Activated naive CD8-positive, alpha-beta T cell treated with anti-CD3 and anti-CD28 coated beads for 36 hours (primary cell): ENCODE measurements at regions not wholly inside any gene's neighbourhood (a gene's known extent, or its start where the extent isn't known, plus 50 kb on each side); places are given as distances from the start of the nearest gene placed in this dataset.

Experiments
- DNase-seq: peaks from one replicate; pipeline ENCODE4 v3.0.0; 2021
- H3K27ac Mint-ChIP-seq: one replicate; pipeline ENCODE4 v1.8.0; 2022; ENCODE audit warnings: mild to moderate bottlenecking, moderate library complexity, mixed read lengths
- H3K27me3 Mint-ChIP-seq: one replicate; pipeline ENCODE4 v1.8.0; 2022; ENCODE audit warnings: mild to moderate bottlenecking, mixed read lengths
- H3K36me3 Mint-ChIP-seq: one replicate; pipeline ENCODE4 v1.8.0; 2021; ENCODE audit warnings: mild to moderate bottlenecking, mixed read lengths
- H3K4me1 Mint-ChIP-seq: one replicate; pipeline ENCODE4 v1.8.0; 2021; ENCODE audit warnings: mixed read lengths
- H3K4me3 Mint-ChIP-seq: one replicate; pipeline ENCODE4 v1.8.0; 2022; ENCODE audit warnings: mild to moderate bottlenecking, moderate library complexity, mixed read lengths
- H3K9me3 Mint-ChIP-seq: one replicate; pipeline ENCODE4 v1.8.0; 2022; ENCODE audit warnings: mixed read lengths

- no peak overlapping the region for H3K4me3 Mint-ChIP-seq
- no peaks in the 10 kb centered on the region for H3K27me3 Mint-ChIP-seq
- no peak overlapping the region for H3K27ac Mint-ChIP-seq
- peaks cover 2% of the 10 kb centered on the region for H3K36me3 Mint-ChIP-seq
- DNase-seq: no peak
- peaks cover 1% of the 10 kb centered on the region for H3K4me1 Mint-ChIP-seq
- no peaks in the 10 kb centered on the region for H3K9me3 Mint-ChIP-seq
These were observed 95.6 kb downstream of the SIK1 start for GRCh38 chr21:43331111-43331961.

- Mint-ChIP-seq H3K27me3 (no peaks in the 10 kb centered on the region), H3K4me1 (peaks cover 6% of the 10 kb centered on the region), H3K36me3 (no peaks in the 10 kb centered on the region), H3K9me3 (no peaks in the 10 kb centered on the region), H3K4me3 (no peak overlapping the region), H3K27ac (no peak overlapping the region)
- no peak for DNase-seq
These were observed 96.5 kb downstream of the SIK1 start for GRCh38 chr21:43330306-43330881.

DNA sequence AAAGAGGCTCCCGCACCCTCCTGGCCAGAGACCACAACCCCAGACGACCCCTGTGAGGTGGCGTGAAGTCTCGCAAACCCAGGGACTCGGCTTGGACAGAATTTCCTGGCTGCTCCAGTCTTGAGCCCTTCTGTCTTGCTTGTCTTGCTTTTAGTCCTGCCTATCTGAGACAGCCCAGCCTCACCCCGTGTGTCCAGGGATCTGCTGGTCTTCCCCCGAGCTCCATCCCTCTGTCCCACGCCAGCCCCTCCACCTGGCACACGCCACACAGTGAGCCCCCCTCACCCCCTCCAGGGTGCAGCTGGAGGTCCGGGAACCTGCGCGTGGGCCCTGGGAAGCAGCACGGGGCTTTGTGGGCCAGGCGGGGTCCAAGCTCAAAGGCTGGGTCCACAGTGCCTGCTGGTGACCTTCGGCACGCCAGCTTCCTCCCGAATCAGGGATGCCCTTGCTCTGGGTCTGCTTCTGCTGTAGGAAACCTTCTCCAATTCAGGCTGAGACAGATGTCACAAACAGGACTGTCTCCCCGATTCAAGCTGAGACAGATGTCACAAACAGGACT is 97.1 kb downstream of the SIK1 start:
- H3K4me1 Mint-ChIP-seq: peaks cover 6% of the 10 kb centered on the region
- H3K4me3 Mint-ChIP-seq: no peak overlapping the region
- H3K36me3 Mint-ChIP-seq: no peaks in the 10 kb centered on the region
- no peak overlapping the region for H3K27ac Mint-ChIP-seq
- no peak for DNase-seq
- no peaks in the 10 kb centered on the region for H3K27me3 Mint-ChIP-seq
- H3K9me3 Mint-ChIP-seq: no peaks in the 10 kb centered on the region

GRCh38 chr21:43328958-43329691 is 97.8 kb downstream of the SIK1 start:
- no peak for DNase-seq
- H3K27me3 Mint-ChIP-seq: no peaks in the 10 kb centered on the region

DNA sequence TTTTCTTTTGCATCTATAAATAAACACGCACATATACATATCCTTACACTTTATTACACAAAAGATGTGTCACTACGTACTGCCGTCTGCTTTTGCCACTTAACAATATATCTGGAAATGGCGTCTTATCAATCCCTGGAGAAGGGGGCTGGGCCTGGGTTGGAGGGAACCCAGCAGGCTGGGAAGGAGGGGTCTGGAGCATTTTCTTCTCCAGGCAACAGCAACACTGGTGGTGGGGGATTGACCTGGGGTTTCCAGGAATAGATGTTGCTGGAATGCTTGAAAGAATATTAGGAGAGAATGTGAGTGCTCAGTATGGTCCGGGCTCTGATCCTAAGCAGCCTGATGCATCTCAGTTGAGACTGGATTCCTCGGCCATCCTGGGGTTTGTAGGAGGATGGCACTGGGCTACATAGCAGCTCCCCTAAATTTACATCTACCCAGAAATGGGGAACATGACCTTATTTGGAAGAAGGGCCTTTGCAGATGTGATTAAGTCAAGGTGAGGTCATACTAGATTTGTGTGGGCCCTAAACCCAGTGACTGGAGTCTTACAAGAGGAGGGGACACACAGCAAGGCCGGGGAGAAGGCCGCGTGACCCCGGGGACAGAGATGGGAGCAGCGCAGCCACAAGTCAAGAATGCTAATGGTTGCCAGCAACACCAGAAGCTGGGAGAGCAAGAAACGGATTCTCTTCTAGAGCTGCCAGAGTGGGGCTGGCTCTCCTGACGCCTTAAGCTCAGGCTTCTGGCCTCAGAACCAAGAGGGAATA is 98.6 kb downstream of the SIK1 start:
- H3K27me3 Mint-ChIP-seq: no peaks in the 10 kb centered on the region
- no peak for DNase-seq
- no peaks in the 10 kb centered on the region for H3K9me3 Mint-ChIP-seq
- H3K27ac Mint-ChIP-seq: no peak overlapping the region
- H3K36me3 Mint-ChIP-seq: no peaks in the 10 kb centered on the region
- H3K4me3 Mint-ChIP-seq: no peak overlapping the region
- peaks cover 6% of the 10 kb centered on the region for H3K4me1 Mint-ChIP-seq

More at GRCh38 chr21:43328958-43329691, 97.8 kb downstream of the SIK1 start:
- Mint-ChIP-seq H3K36me3 (no peaks in the 10 kb centered on the region), H3K4me3 (no peak overlapping the region), H3K9me3 (no peaks in the 10 kb centered on the region), H3K4me1 (peaks cover 6% of the 10 kb centered on the region), H3K27ac (no peak overlapping the region)

GRCh38 chr21:43325968-43326715 is 100.8 kb downstream of the SIK1 start:
- no peaks in the 10 kb centered on the region for H3K9me3 Mint-ChIP-seq
- H3K4me3 Mint-ChIP-seq: no peak overlapping the region
- no peaks in the 10 kb centered on the region for H3K36me3 Mint-ChIP-seq
- H3K4me1 Mint-ChIP-seq: peaks cover 6% of the 10 kb centered on the region
- H3K27me3 Mint-ChIP-seq: no peaks in the 10 kb centered on the region
- peak; percentile 7 for DNase-seq
- no peak overlapping the region for H3K27ac Mint-ChIP-seq

DNA sequence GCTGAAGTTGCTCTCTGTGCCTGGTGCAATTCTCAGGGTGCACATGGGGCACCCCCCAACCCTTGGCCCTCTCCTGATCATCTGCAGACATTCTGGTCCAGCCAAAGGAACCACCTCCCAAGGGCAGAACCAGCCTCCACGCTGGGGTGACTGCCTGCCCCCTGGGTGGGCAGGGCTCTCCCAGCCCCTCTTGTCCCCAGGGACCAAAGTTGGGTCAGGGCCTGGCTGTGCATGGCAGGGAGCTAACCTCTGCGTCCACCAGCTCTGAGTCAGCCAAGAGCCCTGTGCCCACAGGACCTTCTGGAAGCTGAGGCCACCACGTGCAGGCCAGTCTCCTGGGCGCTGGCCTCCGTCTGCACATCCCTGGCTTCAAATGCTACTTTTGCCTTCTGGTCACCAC is 101.9 kb downstream of the SIK1 start:
- H3K27me3 Mint-ChIP-seq: no peaks in the 10 kb centered on the region
- H3K36me3 Mint-ChIP-seq: no peaks in the 10 kb centered on the region
- H3K4me1 Mint-ChIP-seq: peaks cover 6% of the 10 kb centered on the region
- no peak overlapping the region for H3K4me3 Mint-ChIP-seq
- H3K27ac Mint-ChIP-seq: no peak overlapping the region
- DNase-seq: no peak
- no peaks in the 10 kb centered on the region for H3K9me3 Mint-ChIP-seq

DNA sequence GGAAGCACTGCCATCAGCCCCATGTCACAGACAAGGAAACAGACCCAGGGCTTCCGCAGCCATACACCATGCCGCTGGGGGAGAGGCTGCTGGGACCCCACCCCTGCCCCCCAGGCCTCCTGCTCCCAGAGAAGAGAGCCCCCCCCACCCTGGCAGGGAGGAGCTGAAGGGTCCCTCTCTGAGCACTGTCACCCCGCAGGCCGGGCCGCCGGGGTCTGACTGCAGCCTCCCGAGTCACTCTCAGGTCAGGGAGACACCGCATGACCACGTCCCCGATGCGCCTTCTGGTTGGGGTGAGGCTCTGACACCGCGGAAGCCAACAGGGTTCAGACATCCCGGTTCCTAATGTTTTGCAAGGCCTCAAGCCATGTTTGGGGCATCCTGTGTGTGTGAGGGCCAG is 102.3 kb downstream of the SIK1 start:
- no peaks in the 10 kb centered on the region for H3K27me3 Mint-ChIP-seq
- H3K9me3 Mint-ChIP-seq: no peaks in the 10 kb centered on the region
- H3K4me3 Mint-ChIP-seq: no peak overlapping the region
- no peak for DNase-seq
- H3K4me1 Mint-ChIP-seq: peaks cover 6% of the 10 kb centered on the region
- no peaks in the 10 kb centered on the region for H3K36me3 Mint-ChIP-seq
- H3K27ac Mint-ChIP-seq: no peak overlapping the region

GRCh38 chr21:43323244-43324005 is 103.5 kb downstream of the SIK1 start:
- H3K36me3 Mint-ChIP-seq: no peaks in the 10 kb centered on the region
- no peaks in the 10 kb centered on the region for H3K9me3 Mint-ChIP-seq
- H3K27ac Mint-ChIP-seq: no peak overlapping the region
- H3K4me3 Mint-ChIP-seq: no peak overlapping the region
- no peak for DNase-seq
- no peaks in the 10 kb centered on the region for H3K27me3 Mint-ChIP-seq
- peaks cover 6% of the 10 kb centered on the region for H3K4me1 Mint-ChIP-seq

DNA sequence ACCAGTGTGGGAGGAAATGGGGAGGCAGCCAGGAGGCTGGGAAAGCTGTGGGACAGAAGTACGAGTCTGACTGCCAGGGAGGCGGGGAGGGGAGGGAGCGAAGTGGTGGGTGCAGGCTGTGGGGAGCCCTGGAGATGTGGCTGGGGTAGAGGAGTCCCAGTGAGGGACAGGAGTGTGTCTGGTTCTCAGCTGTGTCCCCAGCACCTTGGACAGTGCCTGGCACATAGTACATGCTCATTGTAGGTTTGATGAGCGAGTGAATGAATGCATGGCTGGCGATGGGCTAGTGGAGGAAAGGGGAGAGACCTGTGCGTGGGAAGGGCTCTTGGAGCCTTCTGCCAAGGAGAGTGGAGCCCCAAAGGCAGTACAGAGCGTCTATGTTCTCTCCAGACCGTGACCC is 104.1 kb downstream of the SIK1 start:
- Mint-ChIP-seq H3K27me3 (no peaks in the 10 kb centered on the region), H3K4me3 (no peak overlapping the region), H3K27ac (no peak overlapping the region), H3K4me1 (peaks cover 6% of the 10 kb centered on the region), H3K36me3 (no peaks in the 10 kb centered on the region), H3K9me3 (no peaks in the 10 kb centered on the region)
- DNase-seq: no peak

- Mint-ChIP-seq H3K9me3 (no peaks in the 10 kb centered on the region), H3K4me3 (no peak overlapping the region), H3K36me3 (no peaks in the 10 kb centered on the region), H3K27me3 (no peaks in the 10 kb centered on the region), H3K27ac (no peak overlapping the region), H3K4me1 (peaks cover 6% of the 10 kb centered on the region)
- no peak for DNase-seq
These were observed 104.6 kb downstream of the SIK1 start for GRCh38 chr21:43322311-43322710.

- Mint-ChIP-seq H3K27ac (no peak overlapping the region), H3K9me3 (no peaks in the 10 kb centered on the region), H3K4me1 (peaks cover 6% of the 10 kb centered on the region), H3K4me3 (no peak overlapping the region), H3K36me3 (no peaks in the 10 kb centered on the region), H3K27me3 (no peaks in the 10 kb centered on the region)
- no peak for DNase-seq
These were observed 105.3 kb downstream of the SIK1 start for GRCh38 chr21:43321611-43322010.

DNA sequence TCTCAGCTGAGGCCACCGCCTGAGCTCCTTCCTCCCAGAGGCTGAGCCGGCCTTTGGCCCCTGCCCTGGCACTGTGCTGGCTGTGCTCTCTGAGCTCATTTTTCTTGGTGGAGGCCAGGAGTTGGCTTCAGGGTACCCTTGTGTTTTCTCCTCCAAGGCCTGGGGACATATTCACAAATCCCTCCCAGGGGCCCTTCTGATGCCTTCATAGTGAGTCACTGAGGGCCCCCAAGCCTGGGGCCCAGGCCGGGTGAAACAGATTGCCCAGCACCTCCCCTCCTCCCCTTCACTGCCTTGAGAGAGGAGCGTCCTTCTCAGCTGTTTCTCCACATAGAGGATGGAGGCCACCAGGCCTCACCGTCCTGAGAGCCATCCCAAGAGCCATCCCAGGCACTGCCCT is 105.8 kb downstream of the SIK1 start:
- H3K27me3 Mint-ChIP-seq: no peaks in the 10 kb centered on the region
- no peak overlapping the region for H3K4me3 Mint-ChIP-seq
- DNase-seq: no peak
- H3K9me3 Mint-ChIP-seq: no peaks in the 10 kb centered on the region
- no peaks in the 10 kb centered on the region for H3K36me3 Mint-ChIP-seq
- H3K27ac Mint-ChIP-seq: no peak overlapping the region
- peaks cover 3% of the 10 kb centered on the region for H3K4me1 Mint-ChIP-seq

GRCh38 chr21:43320526-43320925 is 106.4 kb downstream of the SIK1 start:
- no peak for DNase-seq
- Mint-ChIP-seq H3K27ac (no peak overlapping the region), H3K4me3 (no peak overlapping the region), H3K9me3 (no peaks in the 10 kb centered on the region), H3K4me1 (no peaks in the 10 kb centered on the region), H3K27me3 (no peaks in the 10 kb centered on the region), H3K36me3 (no peaks in the 10 kb centered on the region)
